K562 (cell line): ENCODE measurements at regions not wholly inside any gene's neighbourhood (a gene's known extent, or its start where the extent isn't known, plus 50 kb on each side); places are given as distances from the start of the nearest gene placed in this dataset.

Source experiments
- ATAC-seq: fragments of 200-7000 bp; cut with Tn5 transposase; 3 replicates; pipeline ENCODE4 v1.9.1; 2020; ENCODE audit warnings: moderate library complexity
- BruUV-seq: library from RNA; stranded (reverse); fragments of 400-500 nt; replicated peaks from 2 replicates; lab custom pipeline; 2021; lab: Mats Ljungman, UMichigan
- CTCF ChIA-PET: fragments of 300-600 bp; formaldehyde crosslinking; extraction: SDS; loops from one replicate; lab custom pipeline; 2021; ENCODE audit warnings: low intra/inter-chr PET ratio; lab: Yijun Ruan, JAX
- POLR2A ChIA-PET: fragments of 300-600, 350-650 bp; sonication (Branson Sonifier 250); formaldehyde crosslinking; extraction: SDS; loops from one replicate; lab custom pipeline; 2021; ENCODE audit warnings: antibody characterized with exemption, inconsistent platforms; lab: Yijun Ruan, JAX
- DNase-seq, 4 experiments: peaks; one replicate each; pipeline versions ENCODE4 v3.0.0 to v3.0.0-alpha.2; 2011 to 2018; ENCODE audit warnings: low spot score in 3 of 4, mixed read lengths in 3 of 4; ENCODE audit errors: extremely low read depth in 1 of 4
- FAIRE-seq: peaks from 2 replicates; lab custom pipeline; 2011; peaks lifted over from hg19 to GRCh38; lab: Jason Lieb, UNC
- H2AFZ ChIP-seq: 2 replicates; pipeline ENCODE4 v1.6.0; 2011; ENCODE audit warnings: low read depth, low read length, control low read depth, inconsistent platforms
- H3K27ac ChIP-seq: fragments of 200-600 bp; 3 replicates; pipeline ENCODE4 v1.8.0; 2011; ENCODE audit warnings: low read depth, mild to moderate bottlenecking, control low read depth, inconsistent platforms, low read length, moderate library complexity, mixed read lengths; ENCODE audit errors: extremely low read depth
- H3K27me3 ChIP-seq, 2 experiments: fragments of 300-600 bp in 1 of 2; 2 replicates in 1 of 2; 3 replicates in 1 of 2; pipeline versions ENCODE4 v1.6.0 to v1.8.0; 2011; ENCODE audit warnings: inconsistent platforms in 2 of 2, low read length in 2 of 2, mild to moderate bottlenecking in 1 of 2, mixed read lengths in 1 of 2, moderate library complexity in 1 of 2; ENCODE audit not compliant: control insufficient read depth in 2 of 2, insufficient read depth in 2 of 2
- H3K36me3 ChIP-seq: fragments of 300-600 bp; 3 replicates; pipeline ENCODE4 v1.8.0; 2011; ENCODE audit warnings: mild to moderate bottlenecking, low read length, inconsistent platforms; ENCODE audit not compliant: control insufficient read depth, insufficient read depth
- H3K4me1 ChIP-seq, 2 experiments: fragments of 200-600 bp in 1 of 2; replicated peaks in 1 of 2; 2 replicates in 1 of 2; 3 replicates in 1 of 2; pipeline versions ENCODE4 v1.5.1 to v1.8.0; 2011; ENCODE audit warnings: inconsistent platforms in 2 of 2, low read length in 2 of 2, mild to moderate bottlenecking in 1 of 2, mixed read lengths in 1 of 2, moderate library complexity in 1 of 2; ENCODE audit not compliant: control insufficient read depth in 2 of 2, insufficient read depth in 2 of 2
- H3K4me2 ChIP-seq: 2 replicates; pipeline ENCODE4 v1.6.1; 2011; ENCODE audit warnings: low read length, control low read depth, inconsistent platforms, mixed read lengths; ENCODE audit not compliant: insufficient read depth
- H3K4me3 ChIP-seq: fragments of 200-600 bp; sonication (generic), shearing (Covaris generic); 2 replicates; pipeline ENCODE4 v1.5.1; 2016; ENCODE audit warnings: control low read depth, inconsistent platforms
- H3K79me2 ChIP-seq: fragments of 200-600 bp; 3 replicates; pipeline ENCODE4 v1.8.0; 2011; ENCODE audit warnings: low read length, inconsistent platforms; ENCODE audit not compliant: control insufficient read depth, insufficient read depth
- H3K9ac ChIP-seq, 2 experiments: 2 replicates each; pipeline versions ENCODE4 v1.6.0 to v1.6.1; 2011; ENCODE audit warnings: low read depth in 2 of 2, low read length in 2 of 2, control low read depth in 1 of 2, inconsistent platforms in 1 of 2, mild to moderate bottlenecking in 1 of 2, mixed read lengths in 1 of 2; ENCODE audit not compliant: insufficient read depth in 1 of 2
- H3K9me1 ChIP-seq: one replicate; pipeline ENCODE4 v1.6.0; 2011; ENCODE audit warnings: inconsistent platforms, mild to moderate bottlenecking, low read length, moderate library complexity; ENCODE audit not compliant: control insufficient read depth, insufficient read depth
- H3K9me3 ChIP-seq: replicated peaks from 2 replicates; pipeline ENCODE4 v1.5.1; 2011; ENCODE audit warnings: low read depth, low read length, inconsistent platforms; ENCODE audit not compliant: control insufficient read depth, insufficient read depth
- H4K20me1 ChIP-seq: replicated peaks from 2 replicates; pipeline ENCODE4 v1.6.1; 2011; ENCODE audit warnings: low read length, inconsistent platforms, mixed read lengths; ENCODE audit not compliant: control insufficient read depth, insufficient read depth
- ARHGAP35 ChIP-seq: fragments of 450-650 bp; IDR thresholded peaks from 2 replicates; pipeline ENCODE4 v1.6.1; 2018; ENCODE audit not compliant: partially characterized antibody
- ETV5 ChIP-seq: sonication (generic); formaldehyde crosslinking; IDR thresholded peaks from 2 replicates; pipeline ENCODE4 v1.4.0; 2020; ENCODE audit warnings: low read depth, mild to moderate bottlenecking, missing genetic modification reagents
- HNRNPL ChIP-seq: fragments of 200-400 bp; formaldehyde crosslinking; IDR thresholded peaks from 2 replicates; pipeline ENCODE4 v1.6.1; 2017; ENCODE audit warnings: low read depth, mild to moderate bottlenecking, low read length
- JUND ChIP-seq, 2 experiments: IDR thresholded peaks; 2 replicates in 1 of 2; 3 replicates in 1 of 2; pipeline ENCODE4 v1.6.1; 2011; ENCODE audit warnings: borderline replicate concordance in 2 of 2, low read depth in 2 of 2, low read length in 2 of 2, improper control_type of control experiment in 1 of 2, missing biosample characterization in 1 of 2, missing genetic modification characterization in 1 of 2, missing genetic modification reagents in 1 of 2
- NELFE ChIP-seq: IDR thresholded peaks from 2 replicates; pipeline ENCODE4 v1.6.1; 2011; ENCODE audit warnings: mild to moderate bottlenecking; ENCODE audit not compliant: insufficient read depth, insufficient read length
- ZC3H4 ChIP-seq: sonication (generic); formaldehyde crosslinking; IDR thresholded peaks from 2 replicates; pipeline ENCODE4 v1.9.0; 2021; ENCODE audit warnings: missing genetic modification reagents, borderline replicate concordance
- ZNF143 ChIP-seq: sonication (generic); formaldehyde crosslinking; IDR thresholded peaks from 2 replicates; pipeline ENCODE4 v1.9.0; 2022; ENCODE audit warnings: mild to moderate bottlenecking, missing genetic modification reagents
- ZNF253 ChIP-seq: fragments of 250-450 bp; sonication (Bioruptor Pico); conservative IDR thresholded peaks from 2 replicates; pipeline ENCODE4 v1.6.1; 2021; ENCODE audit warnings: mild to moderate bottlenecking
- WGBS: fragments of 100-300 bp; shearing (Covaris generic); methylation state at CpG from one replicate; pipeline ENCODE4 v1.1.6; 2016; ENCODE audit warnings: low coverage, mixed read lengths; ENCODE audit not compliant: insufficient coverage; ENCODE audit errors: missing lambda C conversion rate; 5-methylcytosine and 5-hydroxymethylcytosine counted together
- in situ Hi-C: fragments of 300-500 bp; cut with MboI; formaldehyde crosslinking; loops from 4 replicates; pipeline ENCODE4 v1.15.0; 2018; ENCODE audit warnings: inconsistent platforms, mixed read lengths
- intact Hi-C: fragments of 100-400 bp; cut with micrococcal nuclease; formaldehyde crosslinking; loops from 2 replicates; pipeline ENCODE4 v1.14.2; 2022
- TF ChIP-seq, protein P1 (sequence below): fragments of 450-650 bp; IDR thresholded peaks from 2 replicates; pipeline ENCODE4 v1.7.1; 2018; ENCODE audit warnings: mild to moderate bottlenecking, low read depth; ENCODE audit not compliant: partially characterized antibody

DNA sequence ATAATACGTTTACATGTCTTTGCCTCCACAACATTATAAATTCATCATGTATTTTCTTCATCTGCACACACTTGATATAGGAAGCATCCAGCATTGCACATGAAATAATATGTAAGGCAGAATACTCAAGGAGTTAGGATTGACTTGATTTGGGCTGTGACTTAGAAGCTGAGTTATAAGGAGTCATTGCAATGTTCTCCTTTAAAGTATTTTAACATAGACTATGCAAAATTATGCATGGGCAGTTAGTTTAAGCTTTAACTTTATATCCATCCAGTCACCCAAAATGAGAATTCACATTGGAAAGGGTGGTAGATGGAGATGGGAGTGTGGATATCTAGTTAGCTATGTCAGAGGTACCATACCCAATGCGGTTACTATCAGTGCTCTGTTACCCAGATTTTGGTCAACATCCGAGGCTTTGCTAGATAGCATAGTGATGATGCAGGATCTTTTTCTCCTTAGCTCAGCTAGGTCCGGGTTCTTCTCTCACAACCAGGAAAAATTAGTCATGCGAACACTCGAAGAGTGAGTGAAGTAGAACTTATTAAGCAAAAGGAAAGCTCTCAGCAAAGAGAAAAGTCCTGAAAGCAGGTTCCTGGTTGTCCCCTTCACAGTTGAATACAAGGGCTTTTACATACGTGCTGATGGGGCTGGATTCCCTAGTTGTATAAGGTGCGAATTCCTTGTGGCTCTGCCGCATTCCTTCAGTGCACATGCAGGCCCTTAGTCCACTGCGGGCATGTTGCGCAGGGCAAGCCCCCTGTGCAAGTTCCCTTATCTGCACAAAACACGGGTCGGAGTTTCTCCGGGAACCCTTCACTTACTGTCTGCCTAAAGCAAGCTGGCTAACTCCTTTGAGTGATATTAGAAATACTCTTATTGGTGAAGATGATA, 73.1 kb upstream of the FAM20A start:
- in situ Hi-C loops, result no loop called here

GRCh38 chr17:68670967-68671693, 70.0 kb upstream of the FAM20A start:
- POLR2A ChIA-PET, result interaction anchor here (0.6 kb wide), 1 partner anchor 37 kb away, joined by 4 read pairs; no protein-coding TSS in a partner anchor
- no peak overlapping the region for H3K4me3 ChIP-seq
- intact Hi-C loops (no loop called here), in situ Hi-C loops (no loop called here)
- H3K27ac ChIP-seq, result no peak overlapping the region
- no peak overlapping the region for H2AFZ ChIP-seq
- H3K36me3 ChIP-seq, result no peaks in the 10 kb centered on the region
- no peaks in the 10 kb centered on the region for H3K9me3 ChIP-seq
- no peaks in the 10 kb centered on the region for H3K9me1 ChIP-seq
- peaks cover 16 to 17% of the 10 kb centered on the region in 2 experiments; a peak in 3 of 5 replicates for H3K27me3 ChIP-seq
- no peak for DNase-seq
- no peaks in the 10 kb centered on the region for H3K4me1 ChIP-seq
- ATAC-seq, result no peak
- no peaks in the 10 kb centered on the region for H4K20me1 ChIP-seq
- no peak overlapping the region for H3K9ac ChIP-seq
- BruUV-seq, result no TSS peak
- CTCF ChIA-PET, result no interaction called here
- 4% methylated on average over 7 of the region's 7 CpGs for WGBS
- FAIRE-seq, result no peak
- no peak overlapping the region for H3K4me2 ChIP-seq
- no peaks in the 10 kb centered on the region for H3K79me2 ChIP-seq
- TF ChIP-seq, protein P1, sequence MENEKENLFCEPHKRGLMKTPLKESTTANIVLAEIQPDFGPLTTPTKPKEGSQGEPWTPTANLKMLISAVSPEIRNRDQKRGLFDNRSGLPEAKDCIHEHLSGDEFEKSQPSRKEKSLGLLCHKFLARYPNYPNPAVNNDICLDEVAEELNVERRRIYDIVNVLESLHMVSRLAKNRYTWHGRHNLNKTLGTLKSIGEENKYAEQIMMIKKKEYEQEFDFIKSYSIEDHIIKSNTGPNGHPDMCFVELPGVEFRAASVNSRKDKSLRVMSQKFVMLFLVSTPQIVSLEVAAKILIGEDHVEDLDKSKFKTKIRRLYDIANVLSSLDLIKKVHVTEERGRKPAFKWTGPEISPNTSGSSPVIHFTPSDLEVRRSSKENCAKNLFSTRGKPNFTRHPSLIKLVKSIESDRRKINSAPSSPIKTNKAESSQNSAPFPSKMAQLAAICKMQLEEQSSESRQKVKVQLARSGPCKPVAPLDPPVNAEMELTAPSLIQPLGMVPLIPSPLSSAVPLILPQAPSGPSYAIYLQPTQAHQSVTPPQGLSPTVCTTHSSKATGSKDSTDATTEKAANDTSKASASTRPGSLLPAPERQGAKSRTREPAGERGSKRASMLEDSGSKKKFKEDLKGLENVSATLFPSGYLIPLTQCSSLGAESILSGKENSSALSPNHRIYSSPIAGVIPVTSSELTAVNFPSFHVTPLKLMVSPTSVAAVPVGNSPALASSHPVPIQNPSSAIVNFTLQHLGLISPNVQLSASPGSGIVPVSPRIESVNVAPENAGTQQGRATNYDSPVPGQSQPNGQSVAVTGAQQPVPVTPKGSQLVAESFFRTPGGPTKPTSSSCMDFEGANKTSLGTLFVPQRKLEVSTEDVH, result no peak
- TF ChIP-seq JUND (IDR thresholded peaks at IDR 0.05; ENCODE audit: borderline replicate concordance, low read depth, low read length) (no peak), JUND (tag; IDR thresholded peaks at IDR 0.05; ENCODE audit: borderline replicate concordance, low read depth, low read length) (no peak), ZNF253 (no peak), ZNF143 (CRISPR knock-in tag) (no peak), ZC3H4 (CRISPR knock-in tag) (no peak), NELFE (no peak), ETV5 (CRISPR knock-in tag) (no peak)

More for the DNA sequence above, 73.1 kb upstream of the FAM20A start:
- no peak overlapping the region for H3K27ac ChIP-seq
- POLR2A ChIA-PET, result no interaction called here
- WGBS, result 5% methylated on average over 14 of the region's 14 CpGs
- CTCF ChIA-PET, result no interaction called here
- H3K36me3 ChIP-seq, result no peaks in the 10 kb centered on the region
- H3K4me3 ChIP-seq, result no peak overlapping the region
- no peak overlapping the region for H3K4me2 ChIP-seq
- H3K9me3 ChIP-seq, result no peaks in the 10 kb centered on the region
- no peaks in the 10 kb centered on the region for H3K9me1 ChIP-seq
- FAIRE-seq, result no peak
- H3K4me1 ChIP-seq, result no peaks in the 10 kb centered on the region
- peaks cover 24 to 37% of the 10 kb centered on the region in 2 experiments; a peak in 4 of 5 replicates for H3K27me3 ChIP-seq
- H2AFZ ChIP-seq, result no peak overlapping the region
- BruUV-seq, result no TSS peak
- intact Hi-C loops, result no loop called here
- TF ChIP-seq HNRNPL (no peak), ARHGAP35 (no peak)
- TF ChIP-seq, all 486 proteins: peak for 0
- no peak for ATAC-seq
- no peak for DNase-seq
- Histone ChIP-seq H4K20me1 (no peaks in the 10 kb centered on the region), H3K9ac (no peak overlapping the region), H3K79me2 (no peaks in the 10 kb centered on the region)
